SK-N-SH (cell line): ENCODE measurements at regions not wholly inside any gene's neighbourhood (a gene's known extent, or its start where the extent isn't known, plus 50 kb on each side); places are given as distances from the start of the nearest gene placed in this dataset.

Source experiments
- CTCF ChIA-PET: fragments of 300-600, 350-600 bp; formaldehyde crosslinking; extraction: SDS; loops from one replicate; lab custom pipeline; 2021; lab: Yijun Ruan, JAX
- POLR2A ChIA-PET: fragments of 350-600 bp; sonication (Branson Sonifier 250); formaldehyde crosslinking; extraction: SDS; loops from one replicate; lab custom pipeline; 2020; ENCODE audit warnings: antibody characterized with exemption, inconsistent platforms; lab: Yijun Ruan, JAX
- DNase-seq: peaks from one replicate; pipeline ENCODE4 v3.0.0; 2012
- H2AFZ ChIP-seq: fragments of 200-600 bp; sonication (generic); 2 replicates; pipeline ENCODE4 v1.8.1; 2016; ENCODE audit warnings: antibody characterized with exemption, mild to moderate bottlenecking, low read depth
- H3F3A ChIP-seq: fragments of 200-600 bp; sonication (generic); replicated peaks from 2 replicates; pipeline ENCODE3; 2016; ENCODE audit warnings: antibody characterized with exemption, mild to moderate bottlenecking; ENCODE audit not compliant: insufficient read depth
- H3K27ac ChIP-seq, 2 experiments: fragments of 200-500 bp in 1 of 2; fragments of 200-600 bp in 1 of 2; sonication (Bioruptor generic) in 1 of 2; sonication (generic), shearing (Covaris generic) in 1 of 2; 2 replicates each; pipeline versions ENCODE4 v1.5.1 to v1.6.1; 2014 to 2016; ENCODE audit warnings: low read depth in 2 of 2, inconsistent platforms in 1 of 2, low read length in 1 of 2, mild to moderate bottlenecking in 1 of 2, mixed read lengths in 1 of 2
- H3K27me3 ChIP-seq: fragments of 200-600 bp; sonication (generic), shearing (Covaris generic); 2 replicates; pipeline ENCODE4 v1.6.1; 2016; ENCODE audit warnings: mixed run types; ENCODE audit not compliant: insufficient read depth
- H3K36me3 ChIP-seq, 2 experiments: fragments of 200-500 bp in 1 of 2; fragments of 200-600 bp in 1 of 2; sonication (Bioruptor generic) in 1 of 2; sonication (generic) in 1 of 2; replicated peaks in 1 of 2; 2 replicates each; pipeline versions ENCODE3 to v1.5.1; 2014 to 2016; ENCODE audit warnings: low read length in 1 of 2, mild to moderate bottlenecking in 1 of 2; ENCODE audit not compliant: insufficient read depth in 2 of 2, control insufficient read depth in 1 of 2
- H3K4me1 ChIP-seq, 2 experiments: fragments of 200-500 bp in 1 of 2; fragments of 200-600 bp in 1 of 2; sonication (Bioruptor generic) in 1 of 2; sonication (generic), shearing (Covaris generic) in 1 of 2; 2 replicates each; pipeline versions ENCODE4 v1.5.1 to v1.6.1; 2014 to 2016; ENCODE audit warnings: low read depth in 1 of 2, low read length in 1 of 2, mixed run types in 1 of 2; ENCODE audit not compliant: insufficient read depth in 2 of 2, control insufficient read depth in 1 of 2
- H3K4me2 ChIP-seq: fragments of 200-600 bp; sonication (generic), shearing (Covaris generic); 2 replicates; pipeline ENCODE4 v1.6.1; 2017; ENCODE audit warnings: mixed run types
- H3K4me3 ChIP-seq, 2 experiments: fragments of 200-500 bp in 1 of 2; fragments of 200-600 bp in 1 of 2; sonication (Bioruptor generic) in 1 of 2; sonication (generic), shearing (Covaris generic) in 1 of 2; 2 replicates each; pipeline versions ENCODE4 v1.5.1 to v1.8.1; 2014 to 2016; ENCODE audit warnings: low read depth in 2 of 2, inconsistent platforms in 1 of 2, low read length in 1 of 2, mild to moderate bottlenecking in 1 of 2, mixed read lengths in 1 of 2, moderate library complexity in 1 of 2
- H3K79me2 ChIP-seq: fragments of 200-600 bp; sonication (generic); 2 replicates; pipeline ENCODE4 v1.8.1; 2017; ENCODE audit warnings: mild to moderate bottlenecking; ENCODE audit not compliant: insufficient read depth
- H3K9ac ChIP-seq: fragments of 200-600 bp; sonication (generic); 2 replicates; pipeline ENCODE4 v1.6.1; 2017; ENCODE audit warnings: mixed run types
- H3K9me2 ChIP-seq: fragments of 200-600 bp; sonication (generic); 2 replicates; pipeline ENCODE4 v1.6.1; 2017; ENCODE audit warnings: mixed run types
- H3K9me3 ChIP-seq: fragments of 200-600 bp; sonication (generic); 2 replicates; pipeline ENCODE4 v1.6.1; 2017; ENCODE audit warnings: mixed run types, mild to moderate bottlenecking, moderate library complexity
- H4K20me1 ChIP-seq: fragments of 200-600 bp; sonication (generic); 2 replicates; pipeline ENCODE4 v1.6.1; 2017; ENCODE audit warnings: mild to moderate bottlenecking, mixed run types; ENCODE audit not compliant: insufficient read depth
- CHD2 ChIP-seq: fragments of 150-350 bp; IDR thresholded peaks from 2 replicates; pipeline ENCODE4 v1.6.1; 2018; ENCODE audit warnings: low read length; ENCODE audit not compliant: partially characterized antibody
- CTCF ChIP-seq: fragments of 200-600 bp; sonication (generic); IDR thresholded peaks from 2 replicates; pipeline ENCODE4 v1.6.1; 2017; ENCODE audit warnings: antibody characterized with exemption, mild to moderate bottlenecking, moderate library complexity
- ELF1 ChIP-seq: IDR thresholded peaks from 2 replicates; pipeline ENCODE4 v1.4.0; 2012
- EZH2phosphoT487 ChIP-seq: fragments of 200-600 bp; sonication (generic); IDR thresholded peaks from 2 replicates; pipeline ENCODE4 v1.6.1; 2017; ENCODE audit warnings: low read depth, mixed run types, mild to moderate bottlenecking, antibody characterized with exemption, moderate library complexity, borderline replicate concordance
- FOSL2 ChIP-seq: IDR thresholded peaks from 2 replicates; pipeline ENCODE4 v1.4.0; 2012; ENCODE audit warnings: low read depth, mild to moderate bottlenecking, moderate library complexity, borderline replicate concordance
- FOXJ3 ChIP-seq: sonication (generic); formaldehyde crosslinking; IDR thresholded peaks from 2 replicates; pipeline ENCODE4 v1.5.1; 2020; ENCODE audit warnings: mild to moderate bottlenecking, missing genetic modification reagents
- FOXM1 ChIP-seq: IDR thresholded peaks from 2 replicates; pipeline ENCODE4 v1.4.0; 2012; ENCODE audit warnings: low read depth, mild to moderate bottlenecking
- GABPA ChIP-seq: IDR thresholded peaks from 2 replicates; pipeline ENCODE4 v1.4.0; 2012; ENCODE audit warnings: low read depth, mild to moderate bottlenecking
- JUND ChIP-seq: IDR thresholded peaks from 2 replicates; pipeline ENCODE4 v1.4.0; 2012
- MEF2A ChIP-seq: IDR thresholded peaks from 2 replicates; pipeline ENCODE4 v1.4.0; 2012; ENCODE audit warnings: low read depth, borderline replicate concordance
- MXI1 ChIP-seq: IDR thresholded peaks from 2 replicates; pipeline ENCODE4 v1.6.1; 2012; ENCODE audit warnings: mild to moderate bottlenecking, low read depth, low read length, improper control_type of control experiment
- NFIC ChIP-seq: IDR thresholded peaks from 2 replicates; pipeline ENCODE4 v1.4.0; 2012; ENCODE audit warnings: borderline replicate concordance
- POLR2AphosphoS5 ChIP-seq: IDR thresholded peaks from 2 replicates; pipeline ENCODE4 v1.6.1; 2012; ENCODE audit warnings: low read depth, low read length
- RFX5 ChIP-seq: IDR thresholded peaks from 2 replicates; pipeline ENCODE4 v1.6.1; 2012; ENCODE audit warnings: mild to moderate bottlenecking, improper control_type of control experiment, low read length
- SIN3A ChIP-seq: IDR thresholded peaks from 2 replicates; pipeline ENCODE4 v1.6.1; 2012; ENCODE audit warnings: low read depth, mild to moderate bottlenecking, low read length, moderate library complexity, borderline replicate concordance
- SMC3 ChIP-seq: IDR thresholded peaks from 2 replicates; pipeline ENCODE4 v1.6.1; 2012; ENCODE audit warnings: low read depth, low read length, improper control_type of control experiment
- TAF1 ChIP-seq: IDR thresholded peaks from 2 replicates; pipeline ENCODE4 v1.6.1; 2012; ENCODE audit warnings: low read depth, mild to moderate bottlenecking, low read length, moderate library complexity, borderline replicate concordance
- TCF12 ChIP-seq: IDR thresholded peaks from 2 replicates; pipeline ENCODE4 v1.4.0; 2012
- TEAD4 ChIP-seq: IDR thresholded peaks from 2 replicates; pipeline ENCODE4 v1.4.0; 2012; ENCODE audit warnings: mild to moderate bottlenecking, borderline replicate concordance; ENCODE audit not compliant: insufficient read depth
- USF2 ChIP-seq: fragments of 150-350 bp; IDR thresholded peaks from 2 replicates; pipeline ENCODE4 v1.6.1; 2017; ENCODE audit warnings: antibody characterized with exemption, low read length, low read depth, borderline replicate concordance
- YY1 ChIP-seq: IDR thresholded peaks from 2 replicates; pipeline ENCODE4 v1.4.0; 2012; ENCODE audit warnings: low read depth, mild to moderate bottlenecking
- ZBTB33 ChIP-seq: IDR thresholded peaks from 2 replicates; pipeline ENCODE4 v1.4.0; 2012; ENCODE audit warnings: low read depth, borderline replicate concordance
- WGBS: methylation state at CpG from one replicate; pipeline ENCODE4 v1.1.6; 2017; ENCODE audit warnings: low lambda C conversion rate; 5-methylcytosine and 5-hydroxymethylcytosine counted together

GRCh38 chr7:67448271-67448670 is 451.6 kb downstream of the TYW1 start:
- 9% methylated on average over 1 of the region's 1 CpG for WGBS
- CTCF ChIA-PET, result no interaction called here
- H3K36me3 ChIP-seq, result no peaks in the 10 kb centered on the region
- H3K4me1 ChIP-seq, result peaks cover 0 to under 1% of the 10 kb centered on the region in 2 experiments; a peak in 1 of 4 replicates
- H3K27me3 ChIP-seq, result no peaks in the 10 kb centered on the region
- no peak overlapping the region for H3K4me3 ChIP-seq
- peaks cover 4% of the 10 kb centered on the region for H3F3A ChIP-seq
- H3K4me2 ChIP-seq, result no peak overlapping the region
- H4K20me1 ChIP-seq, result no peaks in the 10 kb centered on the region
- no peaks in the 10 kb centered on the region for H3K79me2 ChIP-seq
- H3K9me3 ChIP-seq, result no peaks in the 10 kb centered on the region
- H3K9me2 ChIP-seq, result no peaks in the 10 kb centered on the region
- no peak overlapping the region for H2AFZ ChIP-seq
- no peak overlapping the region for H3K27ac ChIP-seq
- DNase-seq, result no peak
- TF ChIP-seq USF2 (no peak), ZBTB33 (no peak), TAF1 (no peak), SMC3 (no peak), EZH2phosphoT487 (no peak), MEF2A (no peak), ELF1 (no peak), TCF12 (no peak), TEAD4 (no peak), RFX5 (no peak), POLR2AphosphoS5 (no peak), JUND (no peak), MXI1 (no peak), CHD2 (no peak), GABPA (no peak), FOXM1 (no peak), SIN3A (no peak)
- TF ChIP-seq, all 33 proteins: peak for 0
- POLR2A ChIA-PET, result no interaction called here
- no peak overlapping the region for H3K9ac ChIP-seq

- Histone ChIP-seq H4K20me1 (no peaks in the 10 kb centered on the region), H3K4me1 (peaks cover 0 to 9% of the 10 kb centered on the region in 2 experiments; a peak in 1 of 4 replicates), H3K4me3 (no peak overlapping the region), H3K27me3 (no peaks in the 10 kb centered on the region), H3K27ac (no peak overlapping the region), H3K9me3 (no peaks in the 10 kb centered on the region), H2AFZ (no peak overlapping the region), H3K36me3 (no peaks in the 10 kb centered on the region), H3K9ac (no peak overlapping the region), H3F3A (peaks cover 4% of the 10 kb centered on the region), H3K4me2 (no peak overlapping the region), H3K9me2 (no peaks in the 10 kb centered on the region), H3K79me2 (no peaks in the 10 kb centered on the region)
- no peak for DNase-seq
- CTCF ChIA-PET, result interaction anchor here (1.0 to 2.2 kb wide), 3 partner anchors 34 to 79 kb away, joined by 3 to 11 read pairs (median 3); no protein-coding TSS in a partner anchor
- POLR2A ChIA-PET, result no interaction called here
- 27% methylated on average over 3 of the region's 3 CpGs for WGBS
- TF ChIP-seq JUND, result no peak
- no peak for TF ChIP-seq FOXJ3
- TF ChIP-seq CHD2, result no peak
- no peak for TF ChIP-seq FOSL2
- TF ChIP-seq GABPA, result no peak
- no peak for TF ChIP-seq ELF1
- TF ChIP-seq SIN3A, result no peak
- no peak for TF ChIP-seq YY1
- no peak for TF ChIP-seq MXI1
- no peak for TF ChIP-seq EZH2phosphoT487
- no peak for TF ChIP-seq SMC3
- no peak for TF ChIP-seq CTCF
- TF ChIP-seq POLR2AphosphoS5, result no peak
- no peak for TF ChIP-seq NFIC
- TF ChIP-seq TEAD4, result no peak
- no peak for TF ChIP-seq MEF2A
- no peak for TF ChIP-seq TCF12
- no peak for TF ChIP-seq USF2
These were observed 453.5 kb downstream of the TYW1 start for GRCh38 chr7:67450171-67450570.
